ENCODE measurements at regions not wholly inside any gene's neighbourhood (a gene's known extent, or its start where the extent isn't known, plus 50 kb on each side); places are given as distances from the start of the nearest gene placed in this dataset.
"Not testable (repeated sequence)": the region's sequence is repeated elsewhere in the genome, so short reads cannot be mapped to it uniquely, and the experiment has no call there.

DNA sequence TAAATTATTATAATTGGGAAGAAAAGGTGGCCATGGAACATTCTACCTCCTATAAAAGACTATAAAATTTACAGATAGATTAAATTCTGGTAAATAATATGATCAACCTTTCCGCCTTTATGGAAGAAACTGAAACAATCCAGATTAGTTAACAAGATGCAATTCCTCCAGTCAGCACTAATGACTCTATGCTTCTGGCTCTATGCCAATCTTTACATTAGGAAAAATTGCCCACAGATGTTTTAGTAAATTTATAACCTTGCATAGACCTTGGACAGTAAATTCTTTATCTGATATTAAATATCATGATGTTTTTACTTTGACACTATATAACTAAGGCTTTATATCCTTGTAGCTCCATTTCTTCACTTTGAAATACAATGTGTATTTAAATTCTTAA, 2302.5 kb downstream of the ARAP2 start:
- TF ChIP-seq, protein P1, sequence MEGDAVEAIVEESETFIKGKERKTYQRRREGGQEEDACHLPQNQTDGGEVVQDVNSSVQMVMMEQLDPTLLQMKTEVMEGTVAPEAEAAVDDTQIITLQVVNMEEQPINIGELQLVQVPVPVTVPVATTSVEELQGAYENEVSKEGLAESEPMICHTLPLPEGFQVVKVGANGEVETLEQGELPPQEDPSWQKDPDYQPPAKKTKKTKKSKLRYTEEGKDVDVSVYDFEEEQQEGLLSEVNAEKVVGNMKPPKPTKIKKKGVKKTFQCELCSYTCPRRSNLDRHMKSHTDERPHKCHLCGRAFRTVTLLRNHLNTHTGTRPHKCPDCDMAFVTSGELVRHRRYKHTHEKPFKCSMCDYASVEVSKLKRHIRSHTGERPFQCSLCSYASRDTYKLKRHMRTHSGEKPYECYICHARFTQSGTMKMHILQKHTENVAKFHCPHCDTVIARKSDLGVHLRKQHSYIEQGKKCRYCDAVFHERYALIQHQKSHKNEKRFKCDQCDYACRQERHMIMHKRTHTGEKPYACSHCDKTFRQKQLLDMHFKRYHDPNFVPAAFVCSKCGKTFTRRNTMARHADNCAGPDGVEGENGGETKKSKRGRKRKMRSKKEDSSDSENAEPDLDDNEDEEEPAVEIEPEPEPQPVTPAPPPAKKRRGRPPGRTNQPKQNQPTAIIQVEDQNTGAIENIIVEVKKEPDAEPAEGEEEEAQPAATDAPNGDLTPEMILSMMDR (IDR thresholded peaks at IDR 0.05; ENCODE audit: control extremely low read depth, extremely low read depth, low read depth, missing control alignments): no peak
- ChIA-PET POLR2A (no interaction called here), CTCF (no interaction called here)
- DNase-seq (ENCODE audit: extremely low spot score): no peak

DNA sequence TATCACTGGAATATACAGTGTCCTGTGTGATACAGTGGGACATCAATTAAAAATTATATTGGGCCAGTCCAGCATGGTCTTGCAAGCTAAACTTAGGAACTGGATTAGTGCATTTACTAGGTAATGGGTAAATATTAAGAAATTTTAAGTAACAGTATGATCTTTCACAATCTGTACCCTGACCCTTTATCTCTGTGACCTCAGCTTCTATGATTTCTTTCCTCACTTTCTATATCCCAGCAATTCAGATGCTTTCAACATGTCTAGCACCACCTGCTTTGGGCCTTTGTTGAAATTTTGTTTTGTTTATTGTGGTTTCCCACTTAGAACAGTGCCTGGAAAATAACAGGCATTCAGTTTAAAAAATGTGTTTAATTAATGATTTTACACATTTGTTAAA, 2295.4 kb downstream of the ARAP2 start:
- CTCF ChIA-PET: no interaction called here
- POLR2A ChIA-PET: no interaction called here
- TF ChIP-seq, protein P1 (IDR thresholded peaks at IDR 0.05; ENCODE audit: control extremely low read depth, extremely low read depth, low read depth, missing control alignments): no peak
- DNase-seq (ENCODE audit: extremely low spot score): no peak

DNA sequence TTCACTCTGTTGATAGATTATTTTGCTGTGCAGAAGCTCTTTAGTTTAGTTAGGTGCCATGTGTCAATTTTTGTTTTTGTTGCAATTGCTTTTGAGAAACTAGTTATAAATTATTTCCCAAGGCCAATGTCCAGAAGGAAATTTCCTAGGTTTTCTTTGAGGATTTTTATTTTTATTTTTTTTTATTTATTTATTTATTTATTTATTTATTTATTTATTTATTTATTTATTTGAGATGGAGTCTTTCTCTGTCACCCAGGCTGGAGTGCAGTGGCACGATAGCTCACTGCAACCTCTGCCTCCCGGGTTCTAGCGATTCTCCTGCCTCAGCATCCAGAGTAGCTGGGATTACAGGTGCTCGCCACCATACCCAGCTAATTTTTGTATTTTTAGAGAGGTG, 2290.5 kb downstream of the ARAP2 start:
- CTCF ChIA-PET; POLR2A ChIA-PET; DNase-seq (ENCODE audit: extremely low spot score): not testable (repeated sequence)

DNA sequence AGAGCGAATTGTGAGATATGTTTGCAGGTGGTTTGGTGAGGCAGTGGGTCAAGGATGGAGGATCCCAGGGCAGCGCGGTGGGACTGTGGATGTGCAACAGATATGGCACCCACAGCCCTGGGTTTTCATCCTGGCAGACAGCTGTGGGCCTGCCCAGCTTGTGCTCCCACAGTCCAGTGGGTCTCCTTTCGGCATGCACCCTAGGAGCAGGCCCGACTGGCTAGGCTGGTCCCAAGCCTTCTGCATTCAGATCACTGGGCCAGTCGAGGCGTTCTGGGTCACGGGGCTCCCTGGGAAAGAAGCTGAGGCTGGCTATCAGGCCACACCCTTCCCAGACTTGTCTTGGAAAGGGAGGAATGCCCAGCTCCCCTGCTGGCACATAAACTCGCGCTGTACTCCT, 2289.6 kb downstream of the ARAP2 start:
- TF ChIP-seq, protein P1 (IDR thresholded peaks at IDR 0.05; ENCODE audit: control extremely low read depth, extremely low read depth, low read depth, missing control alignments): no peak
- no peak for DNase-seq (ENCODE audit: extremely low spot score)
- CTCF ChIA-PET: interaction anchor here (1.3 kb wide), 1 partner anchor 13 kb away, joined by 3 read pairs; no protein-coding TSS in a partner anchor
- POLR2A ChIA-PET: no interaction called here

DNA sequence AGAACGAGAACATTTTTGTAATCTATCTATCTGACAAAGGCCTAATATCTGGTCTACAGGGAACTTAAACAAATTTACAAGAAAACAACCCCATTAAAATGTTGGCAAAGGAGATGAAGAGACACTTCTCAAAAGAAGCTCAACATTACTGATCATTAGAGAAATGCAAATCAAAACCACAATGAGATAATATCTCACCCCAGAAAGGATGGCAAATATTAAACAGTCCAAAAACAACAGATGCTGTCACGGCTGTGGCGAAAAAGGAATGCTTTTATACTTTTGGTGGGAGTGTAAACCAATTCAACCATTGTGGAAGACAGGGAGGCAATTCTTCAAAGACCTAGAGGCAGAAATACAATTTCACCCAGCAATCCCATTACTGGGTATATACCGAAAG, 2284.8 kb downstream of the ARAP2 start:
- TF ChIP-seq, protein P1 (IDR thresholded peaks at IDR 0.05; ENCODE audit: control extremely low read depth, extremely low read depth, low read depth, missing control alignments): no peak
- ChIA-PET POLR2A (no interaction called here), CTCF (no interaction called here)
- DNase-seq (ENCODE audit: extremely low spot score): no peak

DNA sequence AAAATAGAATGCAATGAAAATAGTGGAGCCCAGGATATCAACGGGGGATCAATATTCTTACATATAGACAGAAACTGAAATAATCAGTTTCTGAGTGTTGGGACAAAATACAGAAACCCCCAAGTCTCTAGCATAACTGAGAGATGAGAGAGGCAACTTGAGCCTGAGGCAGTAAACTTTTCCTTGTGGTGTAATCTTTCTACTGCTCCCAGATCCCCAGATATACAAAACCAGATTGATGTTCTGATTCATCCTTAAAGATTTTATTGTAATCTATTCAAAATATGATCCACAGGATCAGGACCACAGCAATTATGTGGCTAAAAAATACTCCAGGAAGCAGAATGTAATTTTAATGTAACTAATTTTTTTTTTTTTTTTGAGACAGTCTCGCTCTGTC, 2282.6 kb downstream of the ARAP2 start:
- ChIA-PET CTCF (no interaction called here), POLR2A (no interaction called here)
- TF ChIP-seq, protein P1 (IDR thresholded peaks at IDR 0.05; ENCODE audit: control extremely low read depth, extremely low read depth, low read depth, missing control alignments): no peak
- no peak for DNase-seq (ENCODE audit: extremely low spot score)

DNA sequence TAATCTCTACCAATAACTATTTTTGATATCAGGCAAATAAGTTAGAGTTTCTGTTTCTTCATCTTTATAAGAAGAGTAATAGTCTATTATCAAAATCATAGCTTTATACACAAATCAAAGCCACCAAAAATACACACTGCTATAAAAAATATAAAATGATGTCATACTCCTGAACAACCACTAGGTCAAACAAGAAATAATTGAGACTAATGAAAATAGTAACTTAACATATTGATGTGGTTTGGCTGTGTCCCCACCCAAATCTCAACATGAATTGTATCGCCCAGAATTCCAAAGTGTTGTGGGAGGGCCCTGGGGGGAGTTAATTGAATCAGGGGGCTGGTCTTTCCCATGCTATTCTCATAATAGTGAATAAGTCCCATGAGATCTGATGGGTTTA, 2277.5 kb downstream of the ARAP2 start:
- TF ChIP-seq, protein P1 (IDR thresholded peaks at IDR 0.05; ENCODE audit: control extremely low read depth, extremely low read depth, low read depth, missing control alignments): no peak
- ChIA-PET POLR2A (no interaction called here), CTCF (interaction anchor here (1.3 to 1.6 kb wide), 2 partner anchors 12 to 15 kb away, joined by 3 read pairs; no protein-coding TSS in a partner anchor)
- no peak for DNase-seq (ENCODE audit: extremely low spot score)
